BLaER1 (cell line): ENCODE measurements at regions not wholly inside any gene's neighbourhood (a gene's known extent, or its start where the extent isn't known, plus 50 kb on each side); places are given as distances from the start of the nearest gene placed in this dataset.
A peak's percentile ranks its signal among the peaks of the same experiment; 100 is the strongest.

Experiments used
- H3K27ac ChIP-seq: shearing (Covaris generic); formaldehyde crosslinking; 2 replicates; pipeline ENCODE4 v1.8.1; 2022
- H3K27me3 ChIP-seq: shearing (Covaris generic); formaldehyde crosslinking; 2 replicates; pipeline ENCODE4 v1.8.1; 2022
- H3K36me3 ChIP-seq: shearing (Covaris generic); formaldehyde crosslinking; 2 replicates; pipeline ENCODE4 v1.8.1; 2022
- H3K4me1 ChIP-seq: shearing (Covaris generic); formaldehyde crosslinking; 2 replicates; pipeline ENCODE4 v1.8.1; 2022
- H3K4me2 ChIP-seq: shearing (Covaris generic); formaldehyde crosslinking; 2 replicates; pipeline ENCODE4 v1.8.1; 2022
- H3K4me3 ChIP-seq: shearing (Covaris generic); formaldehyde crosslinking; 2 replicates; pipeline ENCODE4 v1.8.1; 2022
- H3K9ac ChIP-seq: shearing (Covaris generic); formaldehyde crosslinking; 2 replicates; pipeline ENCODE4 v1.8.1; 2022
- H3K9me3 ChIP-seq: shearing (Covaris generic); formaldehyde crosslinking; 2 replicates; pipeline ENCODE4 v1.8.1; 2022
- H4K20me1 ChIP-seq: shearing (Covaris generic); formaldehyde crosslinking; 2 replicates; pipeline ENCODE4 v1.8.1; 2022
- Cebpa-rat ChIP-seq: shearing (Covaris generic); IDR thresholded peaks from 2 replicates; pipeline ENCODE4 v1.8.1; 2022

DNA sequence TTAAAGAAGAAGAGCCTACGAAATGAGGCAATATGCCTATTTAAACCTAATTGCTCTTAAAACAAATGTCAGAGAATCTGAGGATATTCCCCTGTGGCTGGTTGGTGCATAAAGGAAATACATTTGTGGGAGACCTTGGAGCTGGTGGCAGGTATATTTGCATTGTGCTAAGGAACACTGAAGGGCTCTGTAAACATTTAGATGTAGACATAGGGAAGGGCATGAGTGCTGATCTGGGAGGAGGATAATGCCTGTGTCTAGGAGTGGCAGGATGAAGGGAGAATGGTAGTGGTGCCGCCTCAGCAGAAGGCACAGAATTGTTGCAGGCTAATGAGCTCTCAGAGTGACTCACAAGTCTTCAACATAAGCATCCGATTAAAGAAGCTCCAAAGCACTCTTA, 85.8 kb downstream of the CD164 start:
- peak overlapping the region; percentile 82 for H3K4me2 ChIP-seq

DNA sequence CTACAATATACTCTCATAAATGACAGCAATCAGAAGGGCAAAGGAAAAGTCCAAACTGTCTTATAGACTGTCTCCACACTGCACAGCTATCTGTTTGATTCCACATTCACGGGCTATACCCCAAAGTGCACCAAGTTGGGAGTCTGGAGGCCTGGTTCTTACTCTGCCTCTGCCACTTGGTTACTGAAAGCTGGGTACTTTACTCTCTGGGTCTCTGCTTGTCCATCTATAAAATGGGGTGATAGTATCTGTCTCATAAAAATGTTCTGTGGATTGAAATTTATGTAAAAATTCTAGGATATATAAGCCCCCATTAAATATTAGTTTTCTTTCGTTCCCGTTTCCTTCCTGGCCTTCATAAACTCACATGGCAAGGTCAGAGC, 86.5 kb downstream of the CD164 start:
- Histone ChIP-seq H3K4me2 (peak overlapping the region; percentile 82), H3K9ac (no peak overlapping the region), H3K27ac (peak overlapping the region; percentile 88)

More for the DNA sequence above, 85.8 kb downstream of the CD164 start:
- no peak for TF ChIP-seq Cebpa-rat
- Histone ChIP-seq H3K4me1 (peaks cover 100% of the 10 kb centered on the region), H3K9ac (no peak overlapping the region; the same call in 1 of the 2 replicates), H3K9me3 (no peaks in the 10 kb centered on the region), H3K27ac (peak overlapping the region; percentile 74), H3K4me3 (no peak overlapping the region), H3K27me3 (no peaks in the 10 kb centered on the region), H3K36me3 (no peaks in the 10 kb centered on the region), H4K20me1 (no peaks in the 10 kb centered on the region)

DNA sequence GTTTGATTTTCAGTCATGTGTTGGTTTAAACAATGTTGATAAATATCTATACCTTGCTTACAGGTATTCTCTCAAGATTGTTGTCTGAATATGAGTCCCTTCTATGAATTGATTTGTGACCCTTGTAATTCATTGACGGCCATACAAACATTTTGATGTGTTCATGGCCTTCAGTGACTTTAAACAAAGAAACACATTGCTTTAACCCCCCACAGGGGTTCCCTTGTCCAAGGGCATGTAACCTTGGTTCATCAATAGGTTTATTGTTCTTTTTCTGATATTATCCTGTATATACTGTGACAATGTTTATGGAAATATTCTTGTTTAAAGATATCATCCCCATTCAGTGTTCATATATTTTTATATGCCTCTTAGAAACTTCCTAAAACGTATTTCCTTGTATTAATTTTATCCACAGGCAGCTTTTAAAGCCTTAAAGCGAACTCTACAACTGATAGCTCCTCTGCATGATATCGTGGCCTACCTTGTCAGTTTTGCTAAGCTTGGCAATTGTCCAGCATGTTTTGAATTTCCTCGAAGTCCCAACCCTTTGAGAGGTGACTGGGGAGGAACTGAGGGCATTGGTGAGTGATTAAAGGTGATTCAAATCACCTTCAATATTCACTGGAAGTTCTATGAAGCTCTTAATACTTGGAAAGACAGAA, 87.0 kb downstream of the CD164 start:
- H3K4me2 ChIP-seq, result peak overlapping the region; percentile 82
- no peaks in the 10 kb centered on the region for H3K36me3 ChIP-seq
- no peaks in the 10 kb centered on the region for H3K27me3 ChIP-seq
- peaks cover 9% of the 10 kb centered on the region for H3K9me3 ChIP-seq
- TF ChIP-seq Cebpa-rat, result no peak
- H3K27ac ChIP-seq, result peak overlapping the region; percentile 88
- no peak overlapping the region for H3K9ac ChIP-seq
- H3K4me3 ChIP-seq, result no peak overlapping the region
- peaks cover 91% of the 10 kb centered on the region for H3K4me1 ChIP-seq
- H4K20me1 ChIP-seq, result no peaks in the 10 kb centered on the region

More for the DNA sequence above, 86.5 kb downstream of the CD164 start:
- Histone ChIP-seq H3K36me3 (no peaks in the 10 kb centered on the region), H3K4me1 (peaks cover 96% of the 10 kb centered on the region), H3K4me3 (no peak overlapping the region), H3K9me3 (0 out of 2 replicates have a peak, but pooled peaks cover 3% of the 10 kb centered on the region), H4K20me1 (no peaks in the 10 kb centered on the region), H3K27me3 (no peaks in the 10 kb centered on the region)
- TF ChIP-seq Cebpa-rat, result no peak

DNA sequence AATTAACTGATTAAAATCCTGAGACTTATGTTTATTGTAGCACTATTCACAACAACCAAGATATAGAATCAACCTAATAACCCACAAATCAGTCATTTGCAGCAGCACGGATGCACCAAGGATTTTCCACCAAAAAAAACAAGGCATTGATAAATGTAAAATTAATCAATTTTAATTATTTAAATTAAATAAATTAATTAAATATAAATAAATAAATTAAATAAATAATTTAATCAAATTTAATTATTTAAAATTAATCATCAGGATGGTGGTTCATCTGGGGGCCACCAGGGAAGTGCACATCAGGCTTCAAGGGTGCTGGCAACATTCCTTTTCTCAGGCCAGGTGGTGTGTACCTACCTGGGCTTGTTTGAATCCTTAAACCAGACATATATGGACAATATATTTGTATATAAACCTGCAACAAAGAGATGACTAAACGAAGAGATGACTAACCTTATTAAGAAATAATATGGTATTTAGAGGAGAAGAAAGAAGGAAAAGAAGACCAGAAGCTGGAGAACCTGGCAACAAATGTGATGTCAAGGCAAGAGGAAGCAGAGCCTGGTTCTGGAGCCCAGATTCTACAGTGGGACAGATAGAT, 89.2 kb downstream of the CD164 start:
- Histone ChIP-seq H3K4me1 (peaks cover 69% of the 10 kb centered on the region), H3K27ac (peak overlapping the region; percentile 88), H3K4me2 (peak overlapping the region; percentile 82), H3K9me3 (peaks cover 13% of the 10 kb centered on the region), H4K20me1 (no peaks in the 10 kb centered on the region), H3K4me3 (no peak overlapping the region; the same call in 1 of the 2 replicates), H3K36me3 (no peaks in the 10 kb centered on the region), H3K27me3 (no peaks in the 10 kb centered on the region), H3K9ac (peak overlapping the region; percentile 70; the same call in 1 of the 2 replicates)
- no peak for TF ChIP-seq Cebpa-rat

DNA sequence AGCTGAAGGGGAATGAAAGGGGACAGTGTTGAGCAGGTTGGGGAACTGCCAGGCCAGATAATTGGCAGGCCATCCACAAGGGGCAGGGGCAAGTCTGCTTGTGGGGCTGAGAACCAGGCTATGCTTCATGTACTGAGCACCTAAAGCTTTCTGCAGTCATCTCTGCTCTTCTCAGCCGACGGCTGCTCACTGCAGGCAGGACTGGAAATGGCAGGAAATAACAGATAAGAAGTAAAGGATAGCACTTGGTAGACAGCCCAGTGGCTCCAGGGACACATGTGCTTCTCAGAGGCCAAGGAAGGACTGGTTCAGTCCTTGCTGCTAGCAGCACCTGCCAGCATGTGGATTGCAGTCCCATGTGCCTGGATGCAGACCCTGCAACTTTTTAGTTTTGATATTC, 89.8 kb downstream of the CD164 start:
- Histone ChIP-seq H3K4me3 (no peak overlapping the region), H3K27ac (peak overlapping the region; percentile 60), H3K4me1 (peaks cover 62% of the 10 kb centered on the region), H4K20me1 (no peaks in the 10 kb centered on the region), H3K4me2 (peak overlapping the region; percentile 82), H3K9ac (no peak overlapping the region), H3K36me3 (no peaks in the 10 kb centered on the region), H3K9me3 (peaks cover 13% of the 10 kb centered on the region), H3K27me3 (no peaks in the 10 kb centered on the region)
- no peak for TF ChIP-seq Cebpa-rat

DNA sequence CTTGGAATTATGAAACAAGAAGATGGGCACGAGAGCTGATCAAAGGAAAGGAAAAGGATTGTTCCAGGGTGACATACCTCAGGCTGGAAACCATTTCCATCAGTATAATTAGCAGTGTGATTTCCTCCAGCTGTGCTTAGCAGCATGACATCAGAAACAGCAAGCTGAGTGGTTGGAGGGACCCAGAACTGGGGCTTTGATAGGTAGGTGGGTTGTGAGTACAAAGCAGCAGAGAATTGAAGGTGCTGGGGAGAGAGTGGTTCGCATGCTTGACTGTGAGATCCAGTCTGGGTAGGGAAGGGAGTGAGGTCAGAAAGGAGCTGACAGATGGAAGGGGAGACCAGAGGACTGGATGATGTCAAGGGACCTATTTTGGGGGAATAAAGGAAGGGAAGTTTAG, 90.4 kb downstream of the CD164 start:
- Histone ChIP-seq H3K36me3 (no peaks in the 10 kb centered on the region), H3K4me1 (peaks cover 57% of the 10 kb centered on the region), H3K4me3 (no peak overlapping the region), H3K9ac (no peak overlapping the region), H3K27me3 (no peaks in the 10 kb centered on the region), H3K4me2 (peak overlapping the region; percentile 82), H4K20me1 (no peaks in the 10 kb centered on the region), H3K27ac (peak overlapping the region; percentile 60), H3K9me3 (peaks cover 13% of the 10 kb centered on the region)
- TF ChIP-seq Cebpa-rat, result no peak

DNA sequence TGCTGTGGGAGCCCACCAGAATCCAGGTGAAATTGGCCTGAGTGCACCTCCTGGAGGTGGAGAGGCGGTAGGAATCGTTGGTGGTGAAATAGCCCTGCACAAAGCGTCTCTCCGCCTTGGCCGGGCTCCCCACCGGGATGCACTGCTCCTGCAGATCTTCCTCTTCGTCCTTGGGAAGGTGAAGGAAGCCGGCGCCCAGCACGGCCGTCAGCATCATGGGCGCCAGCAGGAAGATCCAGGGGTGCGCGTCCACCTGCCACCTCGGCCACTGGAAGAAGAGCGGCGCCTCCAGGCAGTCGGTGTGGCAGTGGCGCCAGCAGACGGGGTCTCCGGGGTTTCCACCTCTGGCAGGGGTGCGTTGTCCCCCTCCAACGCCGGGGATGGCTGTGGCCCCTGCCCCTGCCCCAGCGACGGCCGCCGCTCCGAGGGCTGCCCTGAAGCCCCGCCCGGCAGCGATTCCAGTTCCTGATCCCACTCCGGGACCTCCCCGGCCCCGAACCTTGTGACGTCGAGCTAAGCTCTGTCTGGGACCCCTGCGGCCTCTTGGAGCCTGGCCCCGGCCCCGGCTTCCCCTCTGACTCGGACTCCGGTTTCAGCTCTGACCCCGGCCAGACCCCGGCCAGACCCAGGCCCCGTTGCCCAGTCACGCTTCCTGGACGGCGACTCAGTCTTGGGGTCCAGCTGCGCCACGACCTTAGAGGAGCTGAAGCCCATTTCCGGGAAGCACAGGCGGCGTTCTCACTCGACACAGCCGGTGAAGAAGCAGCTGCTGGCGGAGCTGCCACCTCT, 91.9 kb downstream of the CD164 start:
- Histone ChIP-seq H3K36me3 (no peaks in the 10 kb centered on the region), H3K9ac (no peak overlapping the region), H4K20me1 (no peaks in the 10 kb centered on the region), H3K27me3 (no peaks in the 10 kb centered on the region), H3K4me2 (no peak overlapping the region), H3K27ac (no peak overlapping the region), H3K9me3 (peaks cover 13% of the 10 kb centered on the region), H3K4me3 (no peak overlapping the region), H3K4me1 (peaks cover 42% of the 10 kb centered on the region)
- no peak for TF ChIP-seq Cebpa-rat

DNA sequence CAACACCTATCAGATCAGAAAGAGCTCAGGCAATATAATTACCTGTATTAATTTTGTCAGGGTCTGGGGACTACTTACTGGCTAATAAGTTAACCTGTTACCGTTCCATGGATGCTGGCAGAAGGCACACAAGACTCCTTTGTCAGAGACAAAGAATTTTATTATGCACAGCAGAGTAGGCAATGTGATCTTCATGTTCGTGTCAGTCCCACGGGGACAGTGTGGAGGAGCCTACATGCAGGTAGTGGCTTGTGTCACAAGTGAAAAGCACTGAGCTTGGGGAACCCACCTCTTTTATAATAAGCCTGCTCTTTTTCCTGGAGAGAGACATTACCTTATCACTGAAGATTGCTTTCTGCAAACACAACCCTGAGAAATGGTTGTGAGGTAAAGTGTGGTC, 96.9 kb downstream of the CD164 start:
- Histone ChIP-seq H3K27me3 (no peaks in the 10 kb centered on the region), H4K20me1 (no peaks in the 10 kb centered on the region), H3K9me3 (peaks cover 6% of the 10 kb centered on the region), H3K36me3 (no peaks in the 10 kb centered on the region), H3K4me2 (no peak overlapping the region), H3K27ac (no peak overlapping the region), H3K9ac (no peak overlapping the region), H3K4me3 (no peak overlapping the region), H3K4me1 (no peaks in the 10 kb centered on the region)
- TF ChIP-seq Cebpa-rat, result no peak

DNA sequence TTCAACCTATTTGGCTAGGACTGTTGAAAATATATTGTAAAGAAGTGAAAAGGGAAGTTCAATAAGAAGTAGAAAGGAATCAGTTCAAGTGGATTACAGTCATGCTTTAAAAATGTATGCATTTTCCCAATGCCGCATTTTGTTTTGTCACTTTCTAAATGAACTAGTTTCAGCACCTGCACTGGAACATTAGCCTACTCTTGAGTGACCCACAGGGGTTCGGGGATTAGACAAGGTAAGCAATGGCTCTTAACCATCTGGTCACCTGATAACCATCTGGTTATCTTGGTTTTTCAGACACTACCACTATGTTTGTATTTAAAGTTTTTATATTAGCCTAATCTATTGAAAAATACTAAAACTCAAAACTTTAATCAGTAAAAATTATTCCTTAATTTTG, 97.6 kb downstream of the CD164 start:
- TF ChIP-seq Cebpa-rat, result no peak
- H3K4me1 ChIP-seq, result no peaks in the 10 kb centered on the region
- H3K9ac ChIP-seq, result no peak overlapping the region
- no peaks in the 10 kb centered on the region for H3K36me3 ChIP-seq
- H3K27ac ChIP-seq, result no peak overlapping the region
- no peaks in the 10 kb centered on the region for H4K20me1 ChIP-seq
- H3K9me3 ChIP-seq, result no peaks in the 10 kb centered on the region
- no peaks in the 10 kb centered on the region for H3K27me3 ChIP-seq
- no peak overlapping the region for H3K4me3 ChIP-seq
- no peak overlapping the region for H3K4me2 ChIP-seq

DNA sequence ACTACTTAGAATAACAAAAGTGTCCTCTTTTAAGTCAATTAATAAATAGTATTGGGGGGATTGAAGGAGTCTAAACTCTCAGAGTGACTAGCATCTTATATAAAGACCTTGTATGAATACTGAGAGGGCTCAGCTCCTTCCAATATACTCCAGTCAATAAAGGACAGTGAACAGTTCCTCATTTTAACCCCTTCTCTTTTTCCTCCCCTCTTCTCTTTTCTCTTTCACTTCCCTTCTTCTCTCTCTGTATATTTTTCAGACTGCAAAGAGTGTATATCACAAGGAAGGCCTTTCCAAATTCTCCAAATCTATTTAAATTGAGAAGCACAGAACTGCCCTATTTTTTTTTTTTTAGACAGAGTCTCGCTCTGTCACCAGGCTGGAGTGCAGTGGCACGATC, 99.5 kb downstream of the CD164 start:
- Histone ChIP-seq H4K20me1 (no peaks in the 10 kb centered on the region), H3K27me3 (no peaks in the 10 kb centered on the region), H3K36me3 (no peaks in the 10 kb centered on the region), H3K27ac (no peak overlapping the region), H3K4me2 (no peak overlapping the region), H3K9ac (no peak overlapping the region), H3K4me1 (no peaks in the 10 kb centered on the region), H3K9me3 (no peaks in the 10 kb centered on the region), H3K4me3 (no peak overlapping the region)
- TF ChIP-seq Cebpa-rat, result no peak
